GM12878 (cell line): ENCODE measurements at regions not wholly inside any gene's neighbourhood (a gene's known extent, or its start where the extent isn't known, plus 50 kb on each side); places are given as distances from the start of the nearest gene placed in this dataset.

Source experiments
- ASH2L ChIP-seq: fragments of 300-600, 200-600 bp; sonication (generic); IDR thresholded peaks from 2 replicates; pipeline ENCODE4 v1.6.1; 2017; ENCODE audit warnings: low read depth, mild to moderate bottlenecking, borderline replicate concordance
- BHLHE40 ChIP-seq, 2 experiments: fragments of 450-650 bp in 1 of 2; IDR thresholded peaks; 2 replicates each; pipeline ENCODE4 v1.6.1; 2011 to 2017; ENCODE audit warnings: low read depth in 2 of 2, borderline replicate concordance in 1 of 2, improper control_type of control experiment in 1 of 2, low read length in 1 of 2, mild to moderate bottlenecking in 1 of 2
- CHD1 ChIP-seq: IDR thresholded peaks from 2 replicates; pipeline ENCODE4 v1.6.1; 2012; ENCODE audit warnings: low read depth, low read length, improper control_type of control experiment
- IRF3 ChIP-seq: fragments of 450-650 bp; IDR thresholded peaks from 2 replicates; pipeline ENCODE4 v1.6.1; 2014; ENCODE audit warnings: mild to moderate bottlenecking
- MEF2A ChIP-seq: IDR thresholded peaks from 2 replicates; pipeline ENCODE4 v1.6.1; 2011; ENCODE audit warnings: low read depth, mild to moderate bottlenecking, low read length, moderate library complexity; ENCODE audit not compliant: insufficient read depth
- MEF2B ChIP-seq: fragments of 450-650 bp; IDR thresholded peaks from 2 replicates; pipeline ENCODE4 v1.6.1; 2018; ENCODE audit warnings: mild to moderate bottlenecking, moderate library complexity; ENCODE audit not compliant: partially characterized antibody, poor library complexity, severe bottlenecking
- MTA2 ChIP-seq: fragments of 450-650 bp; IDR thresholded peaks from 2 replicates; pipeline ENCODE4 v1.6.1; 2016; ENCODE audit warnings: low read depth, mild to moderate bottlenecking, moderate library complexity
- PAX8 ChIP-seq: fragments of 450-650 bp; IDR thresholded peaks from 2 replicates; pipeline ENCODE4 v1.6.1; 2017; ENCODE audit warnings: mild to moderate bottlenecking, moderate library complexity
- POLR2AphosphoS5 ChIP-seq: IDR thresholded peaks from 2 replicates; pipeline ENCODE4 v1.6.1; 2011; ENCODE audit warnings: mild to moderate bottlenecking, low read length, inconsistent platforms
- RCOR1 ChIP-seq: conservative IDR thresholded peaks from 2 replicates; pipeline ENCODE4 v1.6.1; 2012; ENCODE audit warnings: low read depth, low read length, improper control_type of control experiment
- SMAD5 ChIP-seq: IDR thresholded peaks from 2 replicates; pipeline ENCODE4 v1.6.1; 2016; ENCODE audit warnings: antibody characterized with exemption, low read depth
- TBL1XR1 ChIP-seq: IDR thresholded peaks from 2 replicates; pipeline ENCODE4 v1.6.1; 2012; ENCODE audit warnings: low read depth, low read length, improper control_type of control experiment
- TCF12 ChIP-seq: IDR thresholded peaks from 2 replicates; pipeline ENCODE4 v1.6.1; 2011; ENCODE audit warnings: low read depth, mild to moderate bottlenecking, low read length
- ZNF687 ChIP-seq: fragments of 450-650 bp; IDR thresholded peaks from 2 replicates; pipeline ENCODE4 v1.6.1; 2017; ENCODE audit warnings: mild to moderate bottlenecking, moderate library complexity

DNA sequence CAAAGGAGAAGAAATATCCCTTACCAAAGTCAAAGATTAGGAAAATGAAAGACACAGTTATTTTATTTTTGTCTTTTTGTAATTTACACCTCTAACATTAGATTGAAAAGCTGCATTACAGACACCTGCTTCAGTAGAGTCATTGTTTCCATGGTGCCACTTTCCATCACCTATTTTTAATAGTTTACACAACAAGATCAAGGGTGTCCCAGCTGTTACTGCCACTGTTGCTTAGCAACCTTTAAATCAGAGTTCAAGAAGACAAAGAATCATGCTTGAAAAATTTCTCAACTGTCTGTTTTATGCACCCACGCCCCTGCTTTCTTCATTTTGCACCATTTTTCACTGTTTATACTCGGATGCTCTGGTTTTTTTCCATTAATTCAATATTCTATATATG is 668.2 kb upstream of the GJE1 start (continued):
- TF ChIP-seq IRF3: no peak
- no peak for TF ChIP-seq ASH2L
- TF ChIP-seq MTA2: peak; percentile 51; the same call in 1 of the 2 replicates
- no peak for TF ChIP-seq RCOR1
- TF ChIP-seq MEF2B: peak; percentile 51
- TF ChIP-seq TBL1XR1: no peak
- no peak for TF ChIP-seq CHD1
- no peak for TF ChIP-seq BHLHE40 (IDR thresholded peaks at IDR 0.05; ENCODE audit: borderline replicate concordance in 1 of 2, low read depth in 2 of 2, low read length in 1 of 2)
- TF ChIP-seq SMAD5: no peak
- TF ChIP-seq MEF2A: 0 out of 2 replicates have a peak, but pooled peaks have one; percentile 24
- no peak for TF ChIP-seq POLR2AphosphoS5
- TF ChIP-seq PAX8: no peak
- TF ChIP-seq ZNF687: no peak
- TF ChIP-seq TCF12: 0 out of 2 replicates have a peak, but pooled peaks have one; percentile 23
